SK-N-SH (cell line): ENCODE measurements at regions not wholly inside any gene's neighbourhood (a gene's known extent, or its start where the extent isn't known, plus 50 kb on each side); places are given as distances from the start of the nearest gene placed in this dataset.

ENCODE experiments used
- CTCF ChIA-PET: fragments of 300-600, 350-600 bp; formaldehyde crosslinking; extraction: SDS; loops from one replicate; lab custom pipeline; 2021; lab: Yijun Ruan, JAX
- POLR2A ChIA-PET: fragments of 350-600 bp; sonication (Branson Sonifier 250); formaldehyde crosslinking; extraction: SDS; loops from one replicate; lab custom pipeline; 2020; ENCODE audit warnings: antibody characterized with exemption, inconsistent platforms; lab: Yijun Ruan, JAX
- DNase-seq: peaks from one replicate; pipeline ENCODE4 v3.0.0; 2012
- H2AFZ ChIP-seq: fragments of 200-600 bp; sonication (generic); 2 replicates; pipeline ENCODE4 v1.8.1; 2016; ENCODE audit warnings: antibody characterized with exemption, mild to moderate bottlenecking, low read depth
- H3F3A ChIP-seq: fragments of 200-600 bp; sonication (generic); replicated peaks from 2 replicates; pipeline ENCODE3; 2016; ENCODE audit warnings: antibody characterized with exemption, mild to moderate bottlenecking; ENCODE audit not compliant: insufficient read depth
- H3K27ac ChIP-seq, 2 experiments: fragments of 200-500 bp in 1 of 2; fragments of 200-600 bp in 1 of 2; sonication (Bioruptor generic) in 1 of 2; sonication (generic), shearing (Covaris generic) in 1 of 2; 2 replicates each; pipeline versions ENCODE4 v1.5.1 to v1.6.1; 2014 to 2016; ENCODE audit warnings: low read depth in 2 of 2, inconsistent platforms in 1 of 2, low read length in 1 of 2, mild to moderate bottlenecking in 1 of 2, mixed read lengths in 1 of 2
- H3K27me3 ChIP-seq: fragments of 200-600 bp; sonication (generic), shearing (Covaris generic); 2 replicates; pipeline ENCODE4 v1.6.1; 2016; ENCODE audit warnings: mixed run types; ENCODE audit not compliant: insufficient read depth
- H3K36me3 ChIP-seq, 2 experiments: fragments of 200-500 bp in 1 of 2; fragments of 200-600 bp in 1 of 2; sonication (Bioruptor generic) in 1 of 2; sonication (generic) in 1 of 2; replicated peaks in 1 of 2; 2 replicates each; pipeline versions ENCODE3 to v1.5.1; 2014 to 2016; ENCODE audit warnings: low read length in 1 of 2, mild to moderate bottlenecking in 1 of 2; ENCODE audit not compliant: insufficient read depth in 2 of 2, control insufficient read depth in 1 of 2
- H3K4me1 ChIP-seq, 2 experiments: fragments of 200-500 bp in 1 of 2; fragments of 200-600 bp in 1 of 2; sonication (Bioruptor generic) in 1 of 2; sonication (generic), shearing (Covaris generic) in 1 of 2; 2 replicates each; pipeline versions ENCODE4 v1.5.1 to v1.6.1; 2014 to 2016; ENCODE audit warnings: low read depth in 1 of 2, low read length in 1 of 2, mixed run types in 1 of 2; ENCODE audit not compliant: insufficient read depth in 2 of 2, control insufficient read depth in 1 of 2
- H3K4me2 ChIP-seq: fragments of 200-600 bp; sonication (generic), shearing (Covaris generic); 2 replicates; pipeline ENCODE4 v1.6.1; 2017; ENCODE audit warnings: mixed run types
- H3K4me3 ChIP-seq, 2 experiments: fragments of 200-500 bp in 1 of 2; fragments of 200-600 bp in 1 of 2; sonication (Bioruptor generic) in 1 of 2; sonication (generic), shearing (Covaris generic) in 1 of 2; 2 replicates each; pipeline versions ENCODE4 v1.5.1 to v1.8.1; 2014 to 2016; ENCODE audit warnings: low read depth in 2 of 2, inconsistent platforms in 1 of 2, low read length in 1 of 2, mild to moderate bottlenecking in 1 of 2, mixed read lengths in 1 of 2, moderate library complexity in 1 of 2
- H3K79me2 ChIP-seq: fragments of 200-600 bp; sonication (generic); 2 replicates; pipeline ENCODE4 v1.8.1; 2017; ENCODE audit warnings: mild to moderate bottlenecking; ENCODE audit not compliant: insufficient read depth
- H3K9ac ChIP-seq: fragments of 200-600 bp; sonication (generic); 2 replicates; pipeline ENCODE4 v1.6.1; 2017; ENCODE audit warnings: mixed run types
- H3K9me2 ChIP-seq: fragments of 200-600 bp; sonication (generic); 2 replicates; pipeline ENCODE4 v1.6.1; 2017; ENCODE audit warnings: mixed run types
- H3K9me3 ChIP-seq: fragments of 200-600 bp; sonication (generic); 2 replicates; pipeline ENCODE4 v1.6.1; 2017; ENCODE audit warnings: mixed run types, mild to moderate bottlenecking, moderate library complexity
- H4K20me1 ChIP-seq: fragments of 200-600 bp; sonication (generic); 2 replicates; pipeline ENCODE4 v1.6.1; 2017; ENCODE audit warnings: mild to moderate bottlenecking, mixed run types; ENCODE audit not compliant: insufficient read depth
- CHD2 ChIP-seq: fragments of 150-350 bp; IDR thresholded peaks from 2 replicates; pipeline ENCODE4 v1.6.1; 2018; ENCODE audit warnings: low read length; ENCODE audit not compliant: partially characterized antibody
- ELF1 ChIP-seq: IDR thresholded peaks from 2 replicates; pipeline ENCODE4 v1.4.0; 2012
- EP300 ChIP-seq, 2 experiments: IDR thresholded peaks; 2 replicates each; pipeline versions ENCODE4 v1.4.0 to v1.6.1; 2012; ENCODE audit warnings: borderline replicate concordance in 1 of 2, low read depth in 1 of 2, low read length in 1 of 2
- EZH2phosphoT487 ChIP-seq: fragments of 200-600 bp; sonication (generic); IDR thresholded peaks from 2 replicates; pipeline ENCODE4 v1.6.1; 2017; ENCODE audit warnings: low read depth, mixed run types, mild to moderate bottlenecking, antibody characterized with exemption, moderate library complexity, borderline replicate concordance
- FOSL2 ChIP-seq: IDR thresholded peaks from 2 replicates; pipeline ENCODE4 v1.4.0; 2012; ENCODE audit warnings: low read depth, mild to moderate bottlenecking, moderate library complexity, borderline replicate concordance
- FOXJ3 ChIP-seq: sonication (generic); formaldehyde crosslinking; IDR thresholded peaks from 2 replicates; pipeline ENCODE4 v1.5.1; 2020; ENCODE audit warnings: mild to moderate bottlenecking, missing genetic modification reagents
- GATA2 ChIP-seq: sonication (generic); formaldehyde crosslinking; IDR thresholded peaks from 2 replicates; pipeline ENCODE4 v1.5.0; 2020; ENCODE audit warnings: mild to moderate bottlenecking, missing genetic modification reagents
- JUND ChIP-seq: IDR thresholded peaks from 2 replicates; pipeline ENCODE4 v1.4.0; 2012
- NFIC ChIP-seq: IDR thresholded peaks from 2 replicates; pipeline ENCODE4 v1.4.0; 2012; ENCODE audit warnings: borderline replicate concordance
- NRF1 ChIP-seq: IDR thresholded peaks from 2 replicates; pipeline ENCODE4 v1.6.1; 2012; ENCODE audit warnings: low read depth, mild to moderate bottlenecking, low read length
- POLR2AphosphoS5 ChIP-seq: IDR thresholded peaks from 2 replicates; pipeline ENCODE4 v1.6.1; 2012; ENCODE audit warnings: low read depth, low read length
- RAD21 ChIP-seq: IDR thresholded peaks from 2 replicates; pipeline ENCODE4 v1.6.1; 2012; ENCODE audit warnings: mild to moderate bottlenecking, low read length
- RCOR1 ChIP-seq: fragments of 150-350 bp; IDR thresholded peaks from 2 replicates; pipeline ENCODE4 v1.6.1; 2017; ENCODE audit warnings: antibody characterized with exemption, low read length
- REST ChIP-seq: IDR thresholded peaks from 2 replicates; pipeline ENCODE4 v1.6.1; 2012; ENCODE audit warnings: mild to moderate bottlenecking, low read depth, low read length, moderate library complexity
- RFX5 ChIP-seq: IDR thresholded peaks from 2 replicates; pipeline ENCODE4 v1.6.1; 2012; ENCODE audit warnings: mild to moderate bottlenecking, improper control_type of control experiment, low read length
- RXRA ChIP-seq: IDR thresholded peaks from 2 replicates; pipeline ENCODE4 v1.4.0; 2012; ENCODE audit warnings: low read depth, mild to moderate bottlenecking, borderline replicate concordance
- SIN3A ChIP-seq: IDR thresholded peaks from 2 replicates; pipeline ENCODE4 v1.6.1; 2012; ENCODE audit warnings: low read depth, mild to moderate bottlenecking, low read length, moderate library complexity, borderline replicate concordance
- SMC3 ChIP-seq: IDR thresholded peaks from 2 replicates; pipeline ENCODE4 v1.6.1; 2012; ENCODE audit warnings: low read depth, low read length, improper control_type of control experiment
- TAF1 ChIP-seq: IDR thresholded peaks from 2 replicates; pipeline ENCODE4 v1.6.1; 2012; ENCODE audit warnings: low read depth, mild to moderate bottlenecking, low read length, moderate library complexity, borderline replicate concordance
- TCF12 ChIP-seq: IDR thresholded peaks from 2 replicates; pipeline ENCODE4 v1.4.0; 2012
- YY1 ChIP-seq: IDR thresholded peaks from 2 replicates; pipeline ENCODE4 v1.4.0; 2012; ENCODE audit warnings: low read depth, mild to moderate bottlenecking
- ZBTB33 ChIP-seq: IDR thresholded peaks from 2 replicates; pipeline ENCODE4 v1.4.0; 2012; ENCODE audit warnings: low read depth, borderline replicate concordance
- whole genome bisulfite sequencing: methylation state at CpG from one replicate; pipeline ENCODE4 v1.1.6; 2017; ENCODE audit warnings: low lambda C conversion rate; 5-methylcytosine and 5-hydroxymethylcytosine counted together
- TF ChIP-seq, protein P1 (sequence below): IDR thresholded peaks from 2 replicates; pipeline ENCODE4 v1.4.0; 2012; ENCODE audit warnings: low read depth

GRCh38 chr12:113709456-113709855, 237.8 kb upstream of the LHX5 start:
- no peak for TF ChIP-seq SIN3A
- no peak for TF ChIP-seq YY1
- no peak for TF ChIP-seq FOXJ3 (CRISPR knock-in tag)
- TF ChIP-seq CHD2: no peak
- no peak for TF ChIP-seq POLR2AphosphoS5
- no peak for TF ChIP-seq ELF1
- CTCF ChIA-PET: no interaction called here
- WGBS: 35% methylated on average over 3 of the region's 3 CpGs

DNA sequence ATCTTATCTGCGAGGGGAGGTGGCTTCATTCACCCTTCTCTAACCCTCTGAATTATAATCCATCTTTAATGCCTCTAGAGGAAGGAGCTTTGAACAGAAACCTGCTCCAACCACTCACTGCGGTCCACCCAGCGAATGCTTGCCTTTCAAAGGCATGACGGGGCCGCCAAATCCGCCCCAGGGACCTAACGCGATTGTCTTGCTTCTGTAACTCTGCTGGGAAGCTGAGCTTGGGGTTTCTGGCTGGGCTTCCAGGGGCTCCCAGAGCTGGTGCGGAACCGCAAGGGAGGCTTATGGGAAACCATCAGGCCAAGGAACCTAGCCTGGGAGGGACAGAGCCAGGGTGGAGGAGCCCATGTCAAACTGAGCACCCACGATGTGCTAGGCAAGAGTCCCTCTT, 231.2 kb upstream of the LHX5 start:
- H2AFZ ChIP-seq: no peak overlapping the region
- H3K36me3 ChIP-seq: no peaks in the 10 kb centered on the region
- no peaks in the 10 kb centered on the region for H4K20me1 ChIP-seq
- H3K4me1 ChIP-seq: peaks cover 0 to 3% of the 10 kb centered on the region in 2 experiments; a peak in 1 of 4 replicates
- ChIA-PET POLR2A (no interaction called here), CTCF (no interaction called here)
- no peaks in the 10 kb centered on the region for H3K79me2 ChIP-seq
- H3K9ac ChIP-seq: no peak overlapping the region
- TF ChIP-seq EP300 (IDR thresholded peaks at IDR 0.05; ENCODE audit: borderline replicate concordance in 1 of 2, low read depth in 1 of 2, low read length in 1 of 2) (no peak), RFX5 (no peak), JUND (no peak), ELF1 (no peak), CHD2 (no peak), RCOR1 (no peak), EZH2phosphoT487 (no peak), RAD21 (no peak), ZBTB33 (no peak), TCF12 (no peak), NFIC (no peak), FOSL2 (no peak), REST (no peak), TAF1 (no peak), SIN3A (no peak), RXRA (no peak), NRF1 (no peak), SMC3 (no peak), GATA2 (no peak)
- TF ChIP-seq, protein P1, sequence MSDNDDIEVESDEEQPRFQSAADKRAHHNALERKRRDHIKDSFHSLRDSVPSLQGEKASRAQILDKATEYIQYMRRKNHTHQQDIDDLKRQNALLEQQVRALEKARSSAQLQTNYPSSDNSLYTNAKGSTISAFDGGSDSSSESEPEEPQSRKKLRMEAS: no peak
- no peak overlapping the region for H3K27ac ChIP-seq
- H3K4me2 ChIP-seq: no peak overlapping the region
- no peaks in the 10 kb centered on the region for H3K27me3 ChIP-seq
- no peak overlapping the region for H3K4me3 ChIP-seq
- H3F3A ChIP-seq: no peaks in the 10 kb centered on the region
- no peaks in the 10 kb centered on the region for H3K9me2 ChIP-seq
- WGBS: 69% methylated on average over 11 of the region's 11 CpGs
- no peak for DNase-seq
- H3K9me3 ChIP-seq: no peaks in the 10 kb centered on the region

More at GRCh38 chr12:113709456-113709855, 237.8 kb upstream of the LHX5 start:
- Histone ChIP-seq H3K9me3 (no peaks in the 10 kb centered on the region), H3K4me2 (no peak overlapping the region), H3K9me2 (no peaks in the 10 kb centered on the region), H4K20me1 (no peaks in the 10 kb centered on the region), H3K27me3 (no peaks in the 10 kb centered on the region; the same call in 1 of the 2 replicates), H3F3A (no peaks in the 10 kb centered on the region), H3K4me1 (no peaks in the 10 kb centered on the region), H3K27ac (no peak overlapping the region), H3K4me3 (no peak overlapping the region), H2AFZ (no peak overlapping the region), H3K36me3 (no peaks in the 10 kb centered on the region), H3K79me2 (no peaks in the 10 kb centered on the region), H3K9ac (no peak overlapping the region)
- DNase-seq: no peak
- POLR2A ChIA-PET: no interaction called here
